ENCODE measurements at regions not wholly inside any gene's neighbourhood (a gene's known extent, or its start where the extent isn't known, plus 50 kb on each side); places are given as distances from the start of the nearest gene placed in this dataset.

DNA sequence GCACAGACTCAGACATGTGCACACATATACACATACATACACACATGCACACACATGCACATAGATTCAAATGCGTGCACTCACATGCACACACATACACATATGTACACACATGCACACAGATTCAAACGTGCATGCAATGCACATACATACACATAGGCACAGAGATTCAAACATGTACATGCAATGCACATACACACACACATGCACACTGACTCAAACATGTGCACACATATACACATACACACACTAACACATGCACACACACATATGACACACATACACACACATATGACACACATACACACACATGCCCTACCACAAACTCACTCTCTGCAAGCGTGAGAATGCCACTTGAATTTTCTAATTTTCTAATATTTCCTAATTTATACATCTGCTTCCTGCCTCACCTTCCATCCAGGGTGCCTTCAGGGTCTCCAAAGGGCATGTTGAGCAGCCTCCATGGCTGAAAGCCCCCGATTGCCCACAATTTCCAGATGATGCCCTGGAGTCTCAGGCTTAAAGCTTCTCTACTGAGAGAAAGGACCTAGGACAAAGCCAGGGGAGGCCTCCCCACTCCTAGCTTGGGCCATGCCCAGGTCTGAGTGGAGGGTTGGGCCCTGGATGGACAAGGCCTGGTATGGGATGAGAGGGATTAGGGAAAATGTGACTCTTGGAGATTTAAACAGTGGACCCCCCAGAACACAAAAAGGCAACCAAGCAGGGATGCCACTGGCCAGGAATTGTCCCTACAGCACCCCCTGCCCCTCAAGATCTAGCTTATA, 487.1 kb downstream of the TCERG1L start:
- DNase-seq (ENCODE audit: unreplicated experiment), result no peak
- no peaks in the 10 kb centered on the region for H3K27me3 Mint-ChIP-seq (ENCODE audit: insufficient read depth, unreplicated experiment)
- BruUV-seq (replicated peaks), result no TSS peak
- no peak overlapping the region for H3K27ac Mint-ChIP-seq (ENCODE audit: low read depth, unreplicated experiment)
- intact Hi-C loops (cut with micrococcal nuclease), result no loop called here
- H3K4me3 Mint-ChIP-seq (ENCODE audit: unreplicated experiment), result no peak overlapping the region
- peaks cover 37% of the 10 kb centered on the region for H3K9me3 Mint-ChIP-seq (ENCODE audit: unreplicated experiment)
- POLR2A ChIA-PET, result no interaction called here
- H3K36me3 Mint-ChIP-seq (ENCODE audit: insufficient read depth, unreplicated experiment), result no peaks in the 10 kb centered on the region
- CTCF ChIA-PET, result no interaction called here
- TF ChIP-seq, protein P1, sequence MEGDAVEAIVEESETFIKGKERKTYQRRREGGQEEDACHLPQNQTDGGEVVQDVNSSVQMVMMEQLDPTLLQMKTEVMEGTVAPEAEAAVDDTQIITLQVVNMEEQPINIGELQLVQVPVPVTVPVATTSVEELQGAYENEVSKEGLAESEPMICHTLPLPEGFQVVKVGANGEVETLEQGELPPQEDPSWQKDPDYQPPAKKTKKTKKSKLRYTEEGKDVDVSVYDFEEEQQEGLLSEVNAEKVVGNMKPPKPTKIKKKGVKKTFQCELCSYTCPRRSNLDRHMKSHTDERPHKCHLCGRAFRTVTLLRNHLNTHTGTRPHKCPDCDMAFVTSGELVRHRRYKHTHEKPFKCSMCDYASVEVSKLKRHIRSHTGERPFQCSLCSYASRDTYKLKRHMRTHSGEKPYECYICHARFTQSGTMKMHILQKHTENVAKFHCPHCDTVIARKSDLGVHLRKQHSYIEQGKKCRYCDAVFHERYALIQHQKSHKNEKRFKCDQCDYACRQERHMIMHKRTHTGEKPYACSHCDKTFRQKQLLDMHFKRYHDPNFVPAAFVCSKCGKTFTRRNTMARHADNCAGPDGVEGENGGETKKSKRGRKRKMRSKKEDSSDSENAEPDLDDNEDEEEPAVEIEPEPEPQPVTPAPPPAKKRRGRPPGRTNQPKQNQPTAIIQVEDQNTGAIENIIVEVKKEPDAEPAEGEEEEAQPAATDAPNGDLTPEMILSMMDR (IDR thresholded peaks at IDR 0.05; ENCODE audit: unreplicated experiment), result no peak
- no peaks in the 10 kb centered on the region for H3K4me1 Mint-ChIP-seq (ENCODE audit: insufficient read depth, unreplicated experiment)

DNA sequence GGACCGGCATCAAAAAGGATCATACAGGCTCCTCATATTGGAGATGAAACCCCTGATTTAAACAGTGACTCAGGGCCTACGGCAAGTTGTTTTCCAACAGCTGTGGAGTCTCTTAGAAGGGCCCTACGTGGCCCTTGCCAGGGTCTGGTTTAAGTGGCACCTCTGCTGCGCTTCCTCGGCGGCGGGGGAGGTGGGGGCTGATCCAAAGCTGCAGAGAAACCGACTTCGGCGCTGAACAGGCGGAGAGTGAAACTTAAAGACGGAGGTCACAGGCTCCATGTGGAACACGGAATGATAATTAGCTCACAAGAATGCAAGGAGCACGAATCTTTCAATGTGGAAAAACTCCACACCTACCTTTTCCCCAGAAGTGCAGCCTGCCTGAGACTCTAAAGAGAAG, 477.9 kb downstream of the TCERG1L start:
- intact Hi-C loops (cut with micrococcal nuclease), result no loop called here
- no peaks in the 10 kb centered on the region for H3K27me3 Mint-ChIP-seq (ENCODE audit: insufficient read depth, unreplicated experiment)
- ChIA-PET POLR2A (no interaction called here), CTCF (no interaction called here)
- no peaks in the 10 kb centered on the region for H3K36me3 Mint-ChIP-seq (ENCODE audit: insufficient read depth, unreplicated experiment)
- H3K27ac Mint-ChIP-seq (ENCODE audit: low read depth, unreplicated experiment), result no peak overlapping the region
- H3K4me3 Mint-ChIP-seq (ENCODE audit: unreplicated experiment), result no peak overlapping the region
- TF ChIP-seq, protein P1 (IDR thresholded peaks at IDR 0.05; ENCODE audit: unreplicated experiment), result no peak
- H3K9me3 Mint-ChIP-seq (ENCODE audit: unreplicated experiment), result peaks cover 10% of the 10 kb centered on the region
- no peaks in the 10 kb centered on the region for H3K4me1 Mint-ChIP-seq (ENCODE audit: insufficient read depth, unreplicated experiment)
- no TSS peak for BruUV-seq (replicated peaks)
- no peak for DNase-seq (ENCODE audit: unreplicated experiment)

DNA sequence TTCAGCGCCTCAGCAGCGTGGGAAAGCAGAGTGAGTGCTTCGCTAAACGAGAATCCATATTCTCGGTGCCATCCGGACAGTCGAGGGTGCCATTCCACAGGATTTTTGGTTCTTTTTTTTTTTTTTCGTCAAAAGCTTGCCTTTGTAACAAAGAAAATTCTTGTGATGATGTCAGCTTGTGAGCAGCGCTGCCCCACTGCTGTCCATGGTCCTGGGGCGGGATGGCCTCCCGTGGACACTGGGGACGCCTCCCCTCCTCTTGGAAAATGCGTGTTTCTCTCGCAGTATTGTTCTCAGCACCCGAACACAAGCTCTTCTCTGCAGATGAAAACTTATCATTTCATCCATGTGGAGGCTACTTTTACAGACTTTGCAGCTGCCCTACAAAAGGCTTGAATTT, 477.4 kb downstream of the TCERG1L start:
- POLR2A ChIA-PET, result no interaction called here
- no peaks in the 10 kb centered on the region for H3K36me3 Mint-ChIP-seq (ENCODE audit: insufficient read depth, unreplicated experiment)
- BruUV-seq (replicated peaks), result no TSS peak

DNA sequence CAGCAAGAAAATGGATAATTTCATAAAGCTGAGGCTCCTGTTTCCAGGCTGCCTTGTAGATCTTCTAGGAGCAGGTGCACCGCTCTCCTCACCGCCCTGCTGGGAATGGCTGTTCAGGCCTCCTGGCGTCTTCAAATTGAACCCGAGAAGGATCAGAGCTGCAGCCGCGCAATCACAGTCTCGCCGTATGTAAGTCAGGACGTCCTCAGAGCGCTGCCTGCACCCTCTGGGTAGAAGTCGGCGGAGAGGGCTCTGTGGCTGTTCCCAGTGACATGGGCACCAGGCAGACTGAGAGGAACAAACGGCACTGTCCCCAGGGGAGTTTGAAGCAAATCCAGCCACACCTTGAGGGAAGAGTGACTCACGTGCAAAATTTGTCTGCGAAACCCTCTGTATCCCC, 476.9 kb downstream of the TCERG1L start:
- BruUV-seq (replicated peaks), result no TSS peak
- POLR2A ChIA-PET, result no interaction called here
- Mint-ChIP-seq H3K36me3 (ENCODE audit: insufficient read depth, unreplicated experiment) (no peaks in the 10 kb centered on the region), H3K9me3 (ENCODE audit: unreplicated experiment) (peaks cover 7% of the 10 kb centered on the region), H3K4me1 (ENCODE audit: insufficient read depth, unreplicated experiment) (no peaks in the 10 kb centered on the region), H3K27me3 (ENCODE audit: insufficient read depth, unreplicated experiment) (no peaks in the 10 kb centered on the region), H3K27ac (ENCODE audit: low read depth, unreplicated experiment) (no peak overlapping the region), H3K4me3 (ENCODE audit: unreplicated experiment) (no peak overlapping the region)
- intact Hi-C loops (cut with micrococcal nuclease), result no loop called here
- no peak for DNase-seq (ENCODE audit: unreplicated experiment)
- TF ChIP-seq, protein P1 (IDR thresholded peaks at IDR 0.05; ENCODE audit: unreplicated experiment), result no peak
- CTCF ChIA-PET, result no interaction called here

More for the DNA sequence above, 477.4 kb downstream of the TCERG1L start:
- Mint-ChIP-seq H3K9me3 (ENCODE audit: unreplicated experiment) (peaks cover 8% of the 10 kb centered on the region), H3K27ac (ENCODE audit: low read depth, unreplicated experiment) (no peak overlapping the region), H3K4me3 (ENCODE audit: unreplicated experiment) (no peak overlapping the region), H3K27me3 (ENCODE audit: insufficient read depth, unreplicated experiment) (no peaks in the 10 kb centered on the region), H3K4me1 (ENCODE audit: insufficient read depth, unreplicated experiment) (no peaks in the 10 kb centered on the region)
- intact Hi-C loops (cut with micrococcal nuclease), result no loop called here
- CTCF ChIA-PET, result no interaction called here
- TF ChIP-seq, protein P1 (IDR thresholded peaks at IDR 0.05; ENCODE audit: unreplicated experiment), result no peak
- no peak for DNase-seq (ENCODE audit: unreplicated experiment)

Data from MCF 10A (cell line).